GM23338 (cell line): ENCODE measurements at regions not wholly inside any gene's neighbourhood (a gene's known extent, or its start where the extent isn't known, plus 50 kb on each side); places are given as distances from the start of the nearest gene placed in this dataset.

Experiments
- ATAC-seq: fragments of 200-7000 bp; cut with Tn5 transposase; 3 replicates; pipeline ENCODE4 v1.9.1; 2020
- DNase-seq: peaks from one replicate; pipeline ENCODE4 v3.0.0-alpha.2; 2015; ENCODE audit warnings: low spot score
- H2AFZ ChIP-seq: fragments of 200-600 bp; sonication (generic); 2 replicates; pipeline ENCODE4 v1.8.0; 2016; ENCODE audit warnings: antibody characterized with exemption, mild to moderate bottlenecking, moderate library complexity
- H3F3A ChIP-seq: fragments of 200-600 bp; sonication (generic); replicated peaks from 2 replicates; pipeline ENCODE4 v1.8.0; 2017; ENCODE audit warnings: antibody characterized with exemption, mixed run types, low read depth
- H3K27ac ChIP-seq: fragments of 200-600 bp; sonication (generic); 2 replicates; pipeline ENCODE4 v1.6.1; 2016; ENCODE audit warnings: low read depth
- H3K27me3 ChIP-seq: fragments of 200-600 bp; sonication (generic); 2 replicates; pipeline ENCODE4 v1.8.0; 2016; ENCODE audit warnings: mild to moderate bottlenecking, mixed run types, moderate library complexity; ENCODE audit not compliant: insufficient read depth
- H3K36me3 ChIP-seq: fragments of 200-600 bp; sonication (generic); 2 replicates; pipeline ENCODE4 v1.8.0; 2016; ENCODE audit warnings: mild to moderate bottlenecking; ENCODE audit not compliant: insufficient read depth
- H3K4me1 ChIP-seq: fragments of 200-600 bp; sonication (generic); 2 replicates; pipeline ENCODE4 v1.8.0; 2016; ENCODE audit warnings: mild to moderate bottlenecking, moderate library complexity; ENCODE audit not compliant: insufficient read depth
- H3K4me2 ChIP-seq: fragments of 200-600 bp; sonication (generic); 2 replicates; pipeline ENCODE4 v1.7.1; 2017; ENCODE audit warnings: mixed run types
- H3K4me3 ChIP-seq: fragments of 200-600 bp; sonication (generic); 2 replicates; pipeline ENCODE4 v1.6.1; 2016; ENCODE audit warnings: mixed run types
- H3K79me2 ChIP-seq: fragments of 200-600 bp; sonication (generic); replicated peaks from 2 replicates; pipeline ENCODE4 v1.8.0; 2017; ENCODE audit warnings: mild to moderate bottlenecking; ENCODE audit not compliant: insufficient read depth
- H3K9me2 ChIP-seq: fragments of 200-600 bp; sonication (generic); 2 replicates; pipeline ENCODE4 v1.8.0; 2017; ENCODE audit not compliant: insufficient read depth
- H4K20me1 ChIP-seq: fragments of 200-600 bp; sonication (generic); replicated peaks from 2 replicates; pipeline ENCODE4 v1.8.0; 2017; ENCODE audit warnings: mild to moderate bottlenecking; ENCODE audit not compliant: insufficient read depth
- H3K27ac Mint-ChIP-seq: 2 replicates; pipeline ENCODE4 v1.8.0; 2020; ENCODE audit warnings: inconsistent platforms, mild to moderate bottlenecking, moderate library complexity, mixed read lengths
- H3K27me3 Mint-ChIP-seq: 3 replicates; pipeline ENCODE4 v1.8.0; 2022; ENCODE audit warnings: low read depth, mild to moderate bottlenecking, moderate library complexity, mixed read lengths, inconsistent platforms; ENCODE audit not compliant: insufficient read depth, poor library complexity
- H3K36me3 Mint-ChIP-seq: 3 replicates; pipeline ENCODE4 v1.8.0; 2021; ENCODE audit warnings: low read depth, mild to moderate bottlenecking, inconsistent platforms, moderate library complexity, mixed read lengths
- H3K4me1 Mint-ChIP-seq: 3 replicates; pipeline ENCODE4 v1.8.0; 2020; ENCODE audit warnings: mild to moderate bottlenecking, inconsistent platforms, mixed read lengths
- H3K4me3 Mint-ChIP-seq: 3 replicates; pipeline ENCODE4 v1.8.0; 2021; ENCODE audit warnings: moderate library complexity, mild to moderate bottlenecking, inconsistent platforms, mixed read lengths
- H3K9me3 Mint-ChIP-seq: 3 replicates; pipeline ENCODE4 v1.8.0; 2020; ENCODE audit warnings: moderate library complexity, mild to moderate bottlenecking, inconsistent platforms, mixed read lengths
- CREB1 ChIP-seq: fragments of 250-450 bp; sonication (Bioruptor Pico); IDR thresholded peaks from 2 replicates; pipeline ENCODE4 v1.5.0; 2020; ENCODE audit warnings: low read depth, mild to moderate bottlenecking, moderate library complexity
- CTCF ChIP-seq, 2 experiments: fragments of 200-600 bp in 1 of 2; sonication (generic) in 1 of 2; conservative IDR thresholded peaks; 2 replicates each; pipeline versions ENCODE4 v1.5.1 to v1.6.1; 2016 to 2017; ENCODE audit warnings: antibody characterized with exemption in 2 of 2, low read depth in 2 of 2, mild to moderate bottlenecking in 2 of 2, moderate library complexity in 1 of 2
- ETS1 ChIP-seq: IDR thresholded peaks from 2 replicates; pipeline ENCODE4 v1.6.1; 2016; ENCODE audit warnings: antibody characterized with exemption
- EZH2 ChIP-seq: fragments of 200-600 bp; sonication (generic); IDR thresholded peaks from one replicate; pipeline ENCODE4 v1.8.0; 2017; ENCODE audit warnings: antibody characterized with exemption, mild to moderate bottlenecking, low read depth; ENCODE audit not compliant: unreplicated experiment
- EZH2phosphoT487 ChIP-seq: fragments of 200-600 bp; sonication (generic); IDR thresholded peaks from one replicate; pipeline ENCODE4 v1.8.1; 2018; ENCODE audit warnings: antibody characterized with exemption; ENCODE audit not compliant: unreplicated experiment
- JUNB ChIP-seq: IDR thresholded peaks from one replicate; pipeline ENCODE4 v1.6.1; 2016; ENCODE audit warnings: antibody characterized with exemption; ENCODE audit not compliant: unreplicated experiment
- POLR2AphosphoS5 ChIP-seq: IDR thresholded peaks from 2 replicates; pipeline ENCODE4 v1.6.1; 2016; ENCODE audit warnings: antibody characterized with exemption, low read depth
- REST ChIP-seq: IDR thresholded peaks from one replicate; pipeline ENCODE4 v1.6.1; 2018; ENCODE audit warnings: antibody characterized with exemption; ENCODE audit not compliant: unreplicated experiment
- STAT1 ChIP-seq: IDR thresholded peaks from one replicate; pipeline ENCODE4 v1.6.1; 2016; ENCODE audit warnings: antibody characterized with exemption; ENCODE audit not compliant: unreplicated experiment
- ZNF114 ChIP-seq: fragments of 250-450 bp; sonication (Bioruptor Pico); IDR thresholded peaks from 2 replicates; pipeline ENCODE4 v1.5.0; 2020; ENCODE audit warnings: mild to moderate bottlenecking, moderate library complexity
- ZNF331 ChIP-seq: fragments of 250-450 bp; sonication (Bioruptor Pico); IDR thresholded peaks from 2 replicates; pipeline ENCODE4 v1.5.0; 2020; ENCODE audit warnings: low read depth, mild to moderate bottlenecking, moderate library complexity

- Histone ChIP-seq H3K27ac (no peak overlapping the region), H3K4me3 (no peak overlapping the region), H3K4me2 (no peak overlapping the region), H3F3A (no peaks in the 10 kb centered on the region), H3K9me2 (no peaks in the 10 kb centered on the region), H3K79me2 (no peaks in the 10 kb centered on the region), H3K4me1 (no peaks in the 10 kb centered on the region), H3K36me3 (no peaks in the 10 kb centered on the region; the same call in 1 of the 2 replicates), H4K20me1 (no peaks in the 10 kb centered on the region), H2AFZ (no peak overlapping the region), H3K27me3 (no peaks in the 10 kb centered on the region)
- no peak overlapping the region for H3K27ac Mint-ChIP-seq
- no peak overlapping the region for H3K4me3 Mint-ChIP-seq
- no peak for ATAC-seq
- H3K27me3 Mint-ChIP-seq = peaks cover 1% of the 10 kb centered on the region
- no peak for TF ChIP-seq STAT1
- no peak for TF ChIP-seq ZNF331
- no peak for TF ChIP-seq ZNF114 (CRISPR knock-in tag)
- TF ChIP-seq CREB1 (CRISPR knock-in tag) = no peak
- no peak for TF ChIP-seq POLR2AphosphoS5
- TF ChIP-seq ETS1 = no peak
- no peak for TF ChIP-seq EZH2phosphoT487
- TF ChIP-seq EZH2 = no peak
- no peak for TF ChIP-seq CTCF (conservative IDR thresholded peaks at IDR 0.05; ENCODE audit: low read depth in 2 of 2)
- no peak for TF ChIP-seq REST
- H3K4me1 Mint-ChIP-seq = no peaks in the 10 kb centered on the region
- peaks cover 21% of the 10 kb centered on the region; the same call in 2 of the 3 replicates for H3K36me3 Mint-ChIP-seq
- no peak for DNase-seq
- H3K9me3 Mint-ChIP-seq = peaks cover 93% of the 10 kb centered on the region
These were observed 1287.7 kb downstream of the UQCRFS1 start for GRCh38 chr19:27925202-27925601.

GRCh38 chr19:27922970-27923369, 1290.0 kb downstream of the UQCRFS1 start:
- no peak for ATAC-seq
- no peaks in the 10 kb centered on the region for H3K9me2 ChIP-seq
- TF ChIP-seq CREB1 (CRISPR knock-in tag) (no peak), JUNB (no peak), REST (no peak), ZNF114 (CRISPR knock-in tag) (no peak), EZH2 (no peak), STAT1 (no peak), ZNF331 (no peak), EZH2phosphoT487 (no peak), CTCF (conservative IDR thresholded peaks at IDR 0.05; ENCODE audit: low read depth in 2 of 2) (no peak)

More at GRCh38 chr19:27922970-27923369, 1290.0 kb downstream of the UQCRFS1 start:
- Histone ChIP-seq H3K4me1 (no peaks in the 10 kb centered on the region), H4K20me1 (no peaks in the 10 kb centered on the region), H3K27ac (no peak overlapping the region), H2AFZ (no peak overlapping the region), H3K27me3 (no peaks in the 10 kb centered on the region), H3K4me2 (no peak overlapping the region), H3K4me3 (no peak overlapping the region), H3K36me3 (no peaks in the 10 kb centered on the region; the same call in 1 of the 2 replicates), H3F3A (no peaks in the 10 kb centered on the region), H3K79me2 (no peaks in the 10 kb centered on the region)
- H3K27me3 Mint-ChIP-seq = peaks cover 2% of the 10 kb centered on the region
- peaks cover 94% of the 10 kb centered on the region for H3K9me3 Mint-ChIP-seq
- no peak overlapping the region for H3K4me3 Mint-ChIP-seq
- H3K36me3 Mint-ChIP-seq = peaks cover 24% of the 10 kb centered on the region
- peak; percentile 10 for DNase-seq
- H3K4me1 Mint-ChIP-seq = no peaks in the 10 kb centered on the region
- H3K27ac Mint-ChIP-seq = no peak overlapping the region
